ENCODE measurements at regions not wholly inside any gene's neighbourhood (a gene's known extent, or its start where the extent isn't known, plus 50 kb on each side); places are given as distances from the start of the nearest gene placed in this dataset.
A peak's percentile ranks its signal among the peaks of the same experiment; 100 is the strongest.

DNA sequence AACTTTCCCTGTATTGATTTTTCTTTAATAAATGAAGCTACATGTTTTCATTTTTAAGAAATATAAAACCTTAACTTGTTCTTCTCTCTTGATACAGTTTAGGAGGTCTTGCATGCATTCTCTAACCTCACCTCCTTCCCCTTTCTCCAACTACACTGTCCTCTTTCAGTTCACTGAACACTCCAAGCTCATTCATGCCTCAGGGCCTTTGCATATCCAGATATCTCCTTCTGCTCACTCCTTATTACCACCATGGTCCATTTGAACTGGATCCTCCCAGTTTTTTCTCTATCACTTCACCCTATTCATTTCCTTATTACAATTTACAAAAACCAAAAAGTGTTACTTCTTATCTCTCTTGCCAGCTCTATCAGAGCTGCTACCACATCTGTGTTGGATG, 242.9 kb upstream of the PLEKHG7 start:
- DNase-seq: no peak

DNA sequence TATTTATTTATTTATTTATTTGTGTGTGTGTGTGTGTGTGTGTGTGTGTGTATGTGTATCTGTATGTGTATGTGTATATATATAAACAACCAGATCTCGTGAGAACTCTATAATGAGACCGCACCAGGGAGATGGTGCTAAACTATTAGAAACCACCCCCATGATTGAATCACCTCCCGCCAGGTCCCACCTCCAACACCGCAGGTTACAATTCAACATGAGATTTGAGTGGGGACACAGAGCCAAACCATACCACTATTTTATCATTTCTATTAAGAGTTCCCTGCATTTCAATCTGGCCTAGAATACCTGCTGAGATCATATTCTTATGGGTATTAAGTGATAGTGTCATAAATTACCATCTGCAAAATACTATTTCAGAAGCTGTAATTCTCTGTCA, 243.8 kb upstream of the PLEKHG7 start:
- DNase-seq: no peak

DNA sequence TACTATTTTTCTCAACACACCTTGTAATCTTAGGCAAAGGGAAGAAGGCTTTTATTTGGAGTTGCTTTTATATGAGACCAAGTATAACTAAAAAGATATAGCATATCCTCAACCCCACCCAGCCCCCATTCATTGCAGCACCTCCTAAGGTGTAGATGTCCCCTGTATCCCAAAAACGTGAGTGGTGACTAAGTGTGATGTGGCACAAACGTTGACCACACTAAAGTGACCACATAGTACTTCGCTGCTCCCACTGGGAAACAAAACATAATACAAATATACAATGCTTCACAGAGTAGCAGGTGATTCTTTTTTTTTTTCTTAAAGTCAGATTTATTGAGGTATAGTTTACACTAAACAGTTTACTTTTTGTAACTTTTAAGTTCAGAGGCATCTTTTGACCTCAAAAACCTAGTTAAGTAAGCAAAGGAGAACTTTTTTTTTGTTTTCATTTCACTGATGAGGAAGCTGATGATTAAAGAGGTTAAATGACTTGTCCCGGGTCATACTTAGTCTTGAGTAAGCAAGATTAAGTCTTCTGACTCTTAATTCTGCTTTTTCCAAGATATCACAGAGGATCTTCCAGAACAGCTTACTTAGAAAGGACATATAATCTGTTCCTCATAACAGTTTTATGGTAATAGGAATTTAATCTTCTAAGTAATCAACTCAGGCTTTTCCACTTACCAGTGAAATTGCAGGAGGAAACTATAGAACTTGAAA, 245.2 kb upstream of the PLEKHG7 start:
- DNase-seq: no peak

DNA sequence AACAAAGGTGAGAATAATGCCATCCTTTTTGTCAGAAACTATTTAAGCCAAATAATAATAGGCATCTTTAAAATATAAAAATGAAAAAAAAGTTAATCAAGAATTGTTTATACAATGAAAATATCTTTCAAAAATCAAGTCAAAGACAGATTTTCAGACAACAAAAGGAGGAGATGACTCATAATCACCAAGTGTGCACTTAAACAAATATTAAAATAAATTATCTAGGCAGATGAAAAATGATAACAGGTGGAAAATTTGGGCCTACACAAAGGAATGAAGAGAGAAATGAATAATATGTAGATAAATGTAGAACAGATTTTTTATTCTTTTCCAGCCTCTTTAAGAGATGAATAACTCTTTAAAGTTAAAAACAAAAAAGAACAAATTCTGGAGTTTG, 250.0 kb upstream of the PLEKHG7 start:
- no peak for DNase-seq

DNA sequence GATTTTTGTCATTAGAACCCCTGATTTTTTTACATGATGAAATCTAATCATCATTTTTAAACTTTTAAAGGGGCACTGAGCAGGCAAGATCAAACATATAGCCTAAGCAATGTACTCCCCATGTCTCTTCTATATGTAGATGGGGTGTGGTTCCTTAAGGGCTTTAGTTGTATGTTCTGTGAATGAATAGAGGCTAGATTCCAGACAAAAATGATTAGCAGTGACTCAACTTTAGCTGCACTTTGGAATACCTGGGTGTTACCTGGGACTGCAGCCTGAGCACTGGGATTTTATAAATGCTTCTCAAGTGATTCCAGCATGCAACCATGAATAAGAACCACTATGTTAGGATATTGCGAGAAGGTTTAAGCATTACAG, 256.7 kb upstream of the PLEKHG7 start:
- DNase-seq: no peak

DNA sequence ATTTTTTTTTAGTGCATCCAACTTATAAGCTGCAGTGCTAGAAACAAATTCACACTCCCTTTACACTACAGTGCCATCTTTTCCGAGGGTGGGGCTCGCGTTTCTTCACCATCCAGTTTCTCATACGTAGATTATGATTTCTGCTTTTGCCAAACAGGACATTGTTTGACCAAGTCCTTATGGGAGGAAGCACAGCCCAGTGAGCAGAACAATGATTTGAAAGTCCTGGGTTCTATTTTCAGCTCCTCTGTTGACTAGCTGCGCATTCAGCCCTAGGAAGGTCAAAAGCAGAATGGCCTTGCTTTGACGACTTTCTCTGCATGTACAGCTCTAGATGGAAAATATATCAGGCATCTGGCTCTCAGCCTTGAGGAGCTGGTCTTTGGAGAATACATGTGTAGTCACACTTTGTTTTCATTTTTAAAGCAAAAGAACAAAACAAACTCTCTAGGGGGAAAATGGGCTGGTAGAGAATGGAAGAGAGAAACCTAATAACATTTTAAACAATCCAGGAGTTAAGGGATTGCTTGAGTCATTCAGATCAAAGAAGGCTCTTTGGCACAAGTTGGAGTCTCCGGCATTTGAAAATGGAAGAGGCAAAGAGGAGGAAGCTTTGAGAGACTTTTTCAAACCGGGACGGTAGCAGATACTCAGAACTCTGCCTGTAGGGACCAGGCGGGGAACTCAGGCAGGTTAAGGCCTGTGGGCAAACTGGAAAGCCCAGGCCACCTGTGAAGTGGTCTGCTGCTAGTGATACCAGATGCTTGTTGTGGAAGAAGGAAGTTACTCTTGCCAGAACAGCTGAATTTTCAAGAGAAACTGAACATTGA, 257.3 kb upstream of the PLEKHG7 start:
- no peak for DNase-seq

DNA sequence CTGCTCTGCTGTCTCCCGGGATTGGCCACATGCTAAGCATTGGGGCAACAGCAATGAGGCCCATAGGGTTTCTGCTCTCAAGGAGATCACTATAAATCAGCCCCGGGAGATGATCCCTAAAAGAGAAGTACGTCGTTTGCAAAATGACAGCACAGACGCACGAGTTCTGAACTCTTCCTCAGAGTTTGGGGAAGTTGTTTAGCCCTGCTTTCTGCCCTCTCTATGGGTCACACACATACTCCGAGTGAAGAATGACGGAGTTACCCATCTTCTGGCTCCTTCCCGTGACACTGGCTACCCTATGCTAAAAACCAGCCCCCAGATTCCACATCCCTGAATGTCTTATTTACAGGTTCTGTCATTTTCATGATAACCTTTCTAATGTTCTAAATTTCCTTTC, 258.0 kb upstream of the PLEKHG7 start:
- DNase-seq: no peak

DNA sequence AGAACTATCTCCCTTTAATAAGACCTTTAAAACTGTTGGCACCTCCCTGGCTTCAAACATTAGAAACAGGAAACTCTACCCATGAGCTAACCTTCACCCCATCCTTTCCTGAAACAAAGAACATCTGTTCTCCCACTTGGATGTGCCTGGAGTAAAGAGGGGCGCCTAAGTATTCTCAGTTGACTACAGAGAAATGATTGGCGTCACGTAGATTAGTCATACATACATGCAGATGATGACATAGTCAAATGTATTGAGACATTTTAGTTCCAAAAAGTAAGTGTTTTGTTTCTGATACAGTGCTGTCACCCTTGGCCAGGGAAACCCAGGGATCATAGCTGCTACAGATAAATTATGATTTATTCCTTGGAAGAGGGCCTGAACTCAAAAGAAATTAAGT, 260.0 kb upstream of the PLEKHG7 start:
- DNase-seq: no peak

DNA sequence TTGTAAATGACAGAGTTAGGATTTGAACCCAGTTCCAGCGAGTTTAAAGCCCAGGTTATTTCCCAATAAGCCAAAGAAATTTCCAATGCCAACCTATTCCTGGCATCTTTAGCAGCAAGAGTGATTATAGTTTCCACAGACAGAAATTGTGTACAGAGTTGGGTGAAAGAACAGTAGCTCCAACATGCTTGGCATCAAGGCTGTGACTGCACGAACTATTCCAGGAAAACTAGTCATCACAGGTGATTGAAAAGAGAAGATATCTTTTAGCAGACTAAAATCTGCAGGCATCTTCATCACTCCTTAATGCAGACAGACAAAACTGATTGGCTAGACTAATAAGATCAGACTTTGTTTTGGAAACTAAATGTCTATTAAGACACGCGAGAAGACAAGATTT, 262.7 kb upstream of the PLEKHG7 start:
- DNase-seq: no peak

DNA sequence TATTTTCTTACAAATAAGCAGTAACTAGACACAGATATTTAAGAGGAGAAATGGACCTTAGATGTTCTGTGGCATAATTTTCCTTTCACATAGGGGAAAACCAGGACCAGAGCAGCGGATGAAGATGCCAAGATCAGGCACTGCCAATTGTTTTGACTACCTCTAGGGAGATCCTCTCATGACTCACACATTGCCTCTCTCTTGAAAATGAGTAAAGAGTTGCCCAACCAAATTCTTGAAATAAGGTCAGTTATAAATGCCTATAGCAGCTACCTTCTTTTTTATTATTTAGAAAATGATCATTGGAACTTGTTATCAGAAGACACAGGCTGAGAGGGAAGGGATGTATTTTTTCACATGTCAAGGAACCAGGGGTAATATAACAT, 263.4 kb upstream of the PLEKHG7 start:
- no peak for DNase-seq

DNA sequence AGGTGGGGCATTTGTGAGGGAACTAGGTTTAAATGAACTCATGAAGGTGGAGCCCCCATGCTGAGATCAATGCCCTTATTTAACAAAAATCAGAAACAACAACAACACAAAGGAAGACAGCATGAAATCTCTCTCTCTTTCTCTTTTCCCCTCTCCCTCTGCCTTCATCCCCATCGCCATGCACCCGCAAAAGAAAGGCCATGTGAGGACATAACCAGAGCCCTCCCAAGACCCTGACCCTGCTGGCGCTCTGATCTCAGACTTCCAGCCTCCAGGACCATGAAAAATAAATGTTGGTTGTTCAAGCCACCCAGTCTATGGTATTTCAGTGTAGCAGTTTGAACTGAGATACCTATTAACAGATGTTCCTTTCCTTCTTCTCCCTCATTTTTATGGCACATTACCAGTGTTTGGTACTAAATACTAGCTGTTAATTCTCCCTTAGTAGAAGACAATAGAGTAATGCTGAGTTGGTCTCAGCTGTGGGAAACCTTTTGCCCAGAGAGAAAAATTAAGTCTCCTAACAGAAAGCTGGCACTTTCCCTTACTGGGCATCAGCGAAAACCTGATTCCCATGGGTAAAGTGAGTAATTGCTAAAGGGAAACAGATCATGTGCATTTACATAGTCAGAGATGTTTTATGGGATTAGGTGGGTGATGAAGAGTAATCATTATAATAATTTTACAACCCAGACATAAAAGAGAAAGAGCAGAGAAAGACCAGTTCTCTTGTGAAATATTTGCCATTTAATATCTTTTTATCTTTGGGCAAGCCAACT, 264.0 kb upstream of the PLEKHG7 start:
- no peak for DNase-seq

DNA sequence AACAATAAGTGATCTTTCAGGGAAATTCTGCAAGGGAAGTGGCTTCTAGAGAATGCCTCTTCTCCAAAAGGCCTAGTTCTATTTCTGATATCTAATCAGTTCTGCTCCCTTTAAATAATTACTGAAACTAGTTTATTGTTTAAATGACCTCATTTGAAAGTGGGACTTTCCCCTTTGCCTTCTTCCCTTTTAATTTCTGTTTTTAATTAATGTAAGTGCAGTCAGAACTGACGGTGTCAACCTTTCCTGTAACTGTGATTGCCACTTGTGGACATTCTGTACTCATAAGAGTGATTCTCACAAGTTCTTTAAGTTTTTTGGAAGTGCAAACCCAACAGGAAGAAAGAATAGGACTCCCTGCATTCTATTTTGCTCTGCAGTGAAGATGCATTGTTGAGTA, 265.3 kb upstream of the PLEKHG7 start:
- DNase-seq: no peak

DNA sequence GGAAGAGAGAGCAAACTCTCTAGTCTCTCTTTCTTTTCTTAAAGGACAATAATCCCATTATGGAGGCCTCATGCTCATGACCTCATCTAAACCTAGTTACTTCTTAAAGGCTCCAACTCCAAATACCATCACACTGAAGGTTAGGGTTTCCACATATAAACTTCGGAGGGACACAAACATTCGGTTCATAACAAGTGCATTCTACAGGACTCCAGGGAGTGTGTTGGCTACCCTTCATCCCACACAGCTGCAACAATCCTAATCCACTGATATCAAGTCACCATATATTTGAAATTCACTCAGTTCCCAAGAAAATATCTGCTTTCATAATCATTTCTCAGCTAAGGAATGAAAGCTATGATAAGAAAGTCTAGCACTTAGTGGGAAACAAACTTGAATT, 265.9 kb upstream of the PLEKHG7 start:
- no peak for DNase-seq

DNA sequence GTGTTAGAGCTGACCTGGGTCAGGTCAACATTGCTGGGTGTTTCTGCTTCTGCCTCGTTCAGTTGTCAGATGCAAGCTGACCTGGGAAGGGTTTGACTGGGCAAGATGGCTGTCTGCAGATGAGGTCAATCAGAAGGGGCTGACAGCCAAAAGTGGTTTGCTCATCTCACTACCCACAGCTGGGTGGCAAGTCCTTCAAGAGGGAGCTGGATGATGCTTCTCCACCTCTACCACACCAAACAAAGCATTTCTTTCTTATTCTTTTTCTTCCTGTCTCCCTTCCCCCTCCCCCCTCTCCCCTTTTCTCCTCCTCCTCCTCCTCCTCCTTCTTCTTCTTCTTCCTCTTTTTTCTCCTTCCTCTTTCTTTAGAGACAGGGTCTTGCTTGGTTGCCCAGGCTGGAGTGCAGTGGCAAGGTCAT, 268.2 kb upstream of the PLEKHG7 start:
- DNase-seq: no peak

DNA sequence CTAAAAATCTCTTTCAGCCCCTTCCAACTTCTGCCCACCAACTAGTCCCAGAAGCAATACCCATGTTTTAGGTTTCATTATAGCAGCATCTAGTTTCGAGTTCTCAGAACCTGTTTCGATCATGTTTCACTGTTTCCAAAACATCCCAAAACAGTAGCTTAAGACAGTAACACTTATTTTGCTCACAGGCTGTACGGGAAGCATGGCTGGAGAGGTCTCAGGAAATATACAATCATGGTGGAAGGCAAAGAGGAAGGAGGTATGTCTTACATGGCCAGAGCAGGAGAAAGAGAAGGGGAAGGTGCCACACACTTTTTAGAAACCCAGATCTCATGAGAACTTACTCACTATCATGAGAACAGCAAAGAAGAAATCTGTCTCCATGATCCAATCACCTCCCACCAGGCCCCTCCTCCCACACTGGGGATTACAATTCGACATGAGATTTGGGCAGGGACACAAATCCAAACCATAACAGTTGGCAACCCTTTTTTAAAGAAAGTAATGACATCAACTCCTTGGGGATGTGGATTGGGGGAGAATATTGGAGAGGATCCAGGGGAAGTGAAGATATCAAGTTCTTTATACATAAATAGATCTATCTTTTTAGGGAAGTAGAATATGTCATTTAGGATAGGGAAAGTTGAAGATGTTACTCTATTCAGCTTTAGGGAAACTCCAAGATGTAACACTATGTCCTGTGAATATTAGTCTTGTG, 269.9 kb upstream of the PLEKHG7 start:
- DNase-seq: no peak

DNA sequence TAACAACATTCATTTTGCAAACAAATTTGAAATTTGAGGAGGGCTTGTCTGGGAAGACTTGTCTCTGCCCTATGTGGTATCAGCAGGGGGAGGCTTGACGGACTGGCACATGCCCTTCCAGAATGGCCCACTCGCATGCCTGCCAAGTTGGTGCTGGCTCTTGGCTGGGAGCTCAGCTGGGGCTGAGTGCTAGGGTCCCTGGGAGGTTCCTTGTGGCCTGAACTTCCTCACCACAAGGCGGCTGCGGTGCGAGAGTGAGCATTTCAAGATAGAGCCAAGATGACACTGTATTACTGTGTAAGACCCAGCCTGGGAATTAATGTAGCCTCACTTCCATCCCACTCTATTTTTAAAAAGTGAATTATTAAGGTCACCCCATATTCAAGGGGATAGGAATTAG, 271.6 kb upstream of the PLEKHG7 start:
- DNase-seq: peak; percentile 13

DNA sequence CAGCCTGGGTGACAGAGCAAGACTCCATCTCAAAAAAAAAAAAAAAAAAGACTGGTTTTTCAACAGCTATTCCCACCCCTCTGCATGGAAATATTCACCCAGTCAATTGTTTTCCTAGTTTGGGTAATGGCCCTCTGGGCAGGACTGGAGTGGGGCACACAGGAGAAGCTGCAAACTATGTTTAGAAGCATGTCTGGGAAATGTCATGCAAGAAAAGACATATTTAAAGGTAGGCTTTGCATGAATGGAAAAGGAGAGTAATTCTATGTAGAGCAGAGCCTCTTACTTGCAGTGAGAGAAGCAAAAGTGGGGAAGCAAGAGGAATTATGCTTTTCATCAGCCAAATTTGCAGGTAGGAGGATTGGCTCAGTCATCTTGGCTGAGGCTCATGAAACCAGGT, 276.5 kb upstream of the PLEKHG7 start:
- no peak for DNase-seq

DNA sequence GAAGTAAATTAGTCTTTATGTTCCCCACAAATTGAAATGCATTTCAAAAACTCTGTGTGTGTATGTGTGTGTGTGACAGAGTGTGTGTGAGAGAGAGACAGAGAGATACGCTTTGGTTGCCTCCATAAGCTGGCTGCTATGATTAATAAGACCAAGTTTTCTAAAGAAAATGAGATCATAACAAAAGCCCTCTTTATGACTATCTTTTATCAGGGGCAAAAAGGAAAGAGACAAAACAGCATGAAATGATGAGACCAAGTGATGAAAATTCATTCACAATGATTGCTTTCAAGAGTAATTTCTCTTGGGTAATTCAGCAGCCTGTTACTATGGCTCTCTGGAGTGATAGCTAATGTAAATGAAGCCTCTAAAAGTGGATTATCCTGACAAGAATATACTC, 277.6 kb upstream of the PLEKHG7 start:
- DNase-seq: no peak

DNA sequence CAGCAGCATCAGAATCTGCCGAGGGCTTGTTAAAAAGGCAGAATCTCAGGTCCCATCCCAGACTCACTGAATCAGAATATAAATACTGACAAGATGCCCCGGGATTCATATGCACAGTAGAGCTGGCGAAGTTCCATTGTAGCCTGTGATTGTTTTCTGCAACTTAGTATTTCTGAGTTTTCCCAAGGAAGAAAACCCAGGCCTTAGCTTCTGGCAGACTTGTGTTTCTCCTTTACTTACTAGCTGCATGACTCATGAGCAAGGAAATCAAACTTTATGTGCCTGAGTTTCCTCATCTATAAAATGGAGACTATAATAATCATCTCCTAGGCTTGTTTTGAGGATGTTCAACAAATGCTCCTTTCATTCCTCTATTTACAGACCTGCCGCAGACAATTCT, 278.5 kb upstream of the PLEKHG7 start:
- no peak for DNase-seq

DNA sequence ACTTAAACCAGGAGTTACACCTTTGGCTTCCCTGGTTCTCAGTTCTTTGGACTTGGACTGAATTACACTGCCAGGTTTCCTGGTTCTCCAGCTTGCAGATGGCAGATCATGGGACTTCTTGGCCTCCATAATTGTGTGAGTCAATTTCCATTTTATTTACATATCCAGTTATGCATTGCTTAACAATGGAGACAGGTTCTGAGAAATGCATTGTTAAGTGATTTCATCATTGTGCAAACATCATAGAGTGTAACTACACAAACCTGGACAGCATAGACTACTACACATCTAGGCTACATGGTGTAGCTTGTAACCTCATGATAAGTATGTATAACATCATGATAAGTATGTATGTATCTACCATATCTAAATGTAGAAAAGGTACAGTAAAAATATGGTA, 276.1 kb upstream of the BTG1 start:
- no peak for DNase-seq

DNA sequence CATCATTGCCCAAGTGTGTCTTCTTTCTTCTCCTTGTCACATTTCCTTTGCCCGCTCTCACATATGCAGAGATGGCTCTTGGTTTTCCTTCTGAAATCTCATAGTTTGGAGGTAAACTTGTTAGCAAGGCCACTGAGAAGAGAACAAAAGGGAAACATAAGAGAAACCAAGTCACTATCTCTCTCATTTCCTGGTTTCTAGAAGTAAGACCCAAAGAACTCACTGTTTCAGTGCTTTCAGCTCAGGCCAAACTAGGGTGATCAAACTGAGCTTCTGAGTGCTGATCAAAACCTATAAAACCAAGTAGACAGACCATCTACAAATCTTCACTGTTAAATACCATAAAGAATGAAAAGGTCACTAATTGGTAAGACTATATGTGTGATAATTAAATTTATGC, 275.4 kb upstream of the BTG1 start:
- no peak for DNase-seq

DNA sequence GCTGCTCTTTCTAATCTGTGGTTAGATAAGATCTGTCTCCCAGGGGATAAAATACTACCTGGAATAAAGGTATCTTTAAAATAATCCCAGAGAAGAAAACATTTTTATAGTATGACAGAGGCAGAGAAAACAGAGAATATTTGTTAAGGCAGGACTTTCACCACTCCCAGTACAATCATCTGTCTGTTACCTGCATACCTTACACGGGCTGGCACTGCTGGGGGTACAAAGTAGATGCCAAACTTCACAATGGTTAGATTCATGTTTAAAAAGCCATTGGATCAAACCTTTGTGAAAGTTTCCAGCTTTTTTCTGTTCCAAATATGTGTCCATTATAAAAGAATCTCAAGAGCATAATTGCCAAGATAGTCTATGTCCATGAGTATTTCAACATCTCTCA, 273.6 kb upstream of the BTG1 start:
- DNase-seq: no peak

DNA sequence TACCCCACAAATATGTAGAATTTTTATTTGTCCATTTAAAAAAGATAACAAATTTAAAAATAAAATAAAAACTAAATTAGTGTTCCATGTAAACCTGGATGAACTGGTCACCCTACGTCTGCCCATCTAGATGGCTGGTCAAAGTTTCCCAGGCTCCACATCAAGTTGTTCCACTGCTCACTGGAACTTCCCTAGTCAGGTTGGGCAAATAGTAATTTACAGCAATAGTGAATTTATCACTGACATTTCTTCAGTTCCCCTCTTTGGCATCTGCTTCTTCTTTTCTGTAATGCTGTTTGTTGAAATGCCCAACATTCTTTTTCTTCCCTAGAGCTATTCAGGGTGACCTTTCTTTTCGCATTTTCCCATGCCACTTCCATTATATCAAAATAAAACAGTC, 272.7 kb upstream of the BTG1 start:
- no peak for DNase-seq
